HEK293 (cell line): ENCODE measurements at regions not wholly inside any gene's neighbourhood (a gene's known extent, or its start where the extent isn't known, plus 50 kb on each side); places are given as distances from the start of the nearest gene placed in this dataset.
A peak's percentile ranks its signal among the peaks of the same experiment; 100 is the strongest.

Source experiments
- CTCF ChIA-PET: fragments of 350-600 bp; formaldehyde crosslinking; extraction: SDS; loops from one replicate; lab custom pipeline; 2021; ENCODE audit warnings: antibody characterized with exemption; lab: Yijun Ruan, JAX
- POLR2A ChIA-PET: fragments of 300-600 bp; formaldehyde crosslinking; extraction: SDS; loops from one replicate; lab custom pipeline; 2020; ENCODE audit warnings: antibody characterized with exemption, inconsistent platforms; lab: Yijun Ruan, JAX
- H3K27ac ChIP-seq: fragments of 200-500 bp; sonication (Bioruptor generic); 2 replicates; pipeline ENCODE4 v1.5.1; 2014; ENCODE audit warnings: low read depth, low read length, control low read depth, inconsistent platforms; ENCODE audit errors: extremely low read depth
- H3K36me3 ChIP-seq, 2 experiments: fragments of 200-500 bp in 1 of 2; sonication (Bioruptor generic) in 1 of 2; 1 replicate in 1 of 2; 2 replicates in 1 of 2; pipeline ENCODE4 v1.5.1; 2014 to 2017; ENCODE audit warnings: inconsistent platforms in 2 of 2, low read length in 2 of 2; ENCODE audit not compliant: control insufficient read depth in 2 of 2, insufficient read depth in 1 of 2
- H3K4me1 ChIP-seq: fragments of 200-500 bp; sonication (Bioruptor generic); 2 replicates; pipeline ENCODE4 v1.5.1; 2014; ENCODE audit warnings: mild to moderate bottlenecking, low read length, inconsistent platforms; ENCODE audit not compliant: control insufficient read depth, insufficient read depth
- H3K4me3 ChIP-seq: 2 replicates; pipeline ENCODE4 v1.5.1; 2011; ENCODE audit warnings: low read depth, mild to moderate bottlenecking, control low read depth, low read length, moderate library complexity
- H3K9me3 ChIP-seq: fragments of 200-500 bp; sonication (Bioruptor generic); 2 replicates; pipeline ENCODE4 v1.5.1; 2014; ENCODE audit warnings: low read depth, low read length, inconsistent platforms; ENCODE audit not compliant: control insufficient read depth, insufficient read depth
- BCL11A ChIP-seq: fragments of 450-650 bp; formaldehyde crosslinking; IDR thresholded peaks from 2 replicates; pipeline ENCODE4 v1.5.1; 2016; ENCODE audit warnings: low read depth, missing biosample characterization, missing genetic modification characterization
- GLIS1 ChIP-seq: fragments of 450-650 bp; formaldehyde crosslinking; IDR thresholded peaks from 2 replicates; pipeline ENCODE4 v1.5.1; 2016; ENCODE audit warnings: missing biosample characterization, missing genetic modification characterization
- OSR2 ChIP-seq: fragments of 450-650 bp; formaldehyde crosslinking; IDR thresholded peaks from 2 replicates; pipeline ENCODE4 v1.5.1; 2016; ENCODE audit warnings: missing biosample characterization, missing genetic modification characterization
- TCF7L2 ChIP-seq: IDR thresholded peaks from 2 replicates; pipeline ENCODE4 v1.6.1; 2011; ENCODE audit warnings: low read depth, mild to moderate bottlenecking, inconsistent platforms, low read length, moderate library complexity, borderline replicate concordance
- ZBTB8A ChIP-seq: fragments of 450-650 bp; formaldehyde crosslinking; IDR thresholded peaks from 2 replicates; pipeline ENCODE4 v1.5.1; 2016; ENCODE audit warnings: missing biosample characterization, missing genetic modification characterization
- ZFHX2 ChIP-seq: fragments of 450-650 bp; formaldehyde crosslinking; conservative IDR thresholded peaks from 2 replicates; pipeline ENCODE4 v1.5.1; 2016; ENCODE audit warnings: missing biosample characterization, missing genetic modification characterization
- ZNF184 ChIP-seq: fragments of 450-650 bp; IDR thresholded peaks from 2 replicates; pipeline ENCODE4 v1.5.1; 2018; ENCODE audit warnings: missing biosample characterization, mild to moderate bottlenecking, missing genetic modification characterization
- ZNF2 ChIP-seq: fragments of 450-650 bp; formaldehyde crosslinking; IDR thresholded peaks from 2 replicates; pipeline ENCODE4 v1.5.1; 2016; ENCODE audit warnings: missing biosample characterization, missing genetic modification characterization
- ZNF202 ChIP-seq: fragments of 450-650 bp; formaldehyde crosslinking; IDR thresholded peaks from 2 replicates; pipeline ENCODE4 v1.5.1; 2016; ENCODE audit warnings: missing biosample characterization, missing genetic modification characterization, borderline replicate concordance
- ZNF23 ChIP-seq: fragments of 450-650 bp; formaldehyde crosslinking; IDR thresholded peaks from 2 replicates; pipeline ENCODE4 v1.5.1; 2016; ENCODE audit warnings: missing biosample characterization, missing genetic modification characterization, borderline replicate concordance
- ZNF239 ChIP-seq: fragments of 450-650 bp; formaldehyde crosslinking; IDR thresholded peaks from 2 replicates; pipeline ENCODE4 v1.5.1; 2016; ENCODE audit warnings: missing biosample characterization, missing genetic modification characterization
- ZNF274 ChIP-seq, 2 experiments: fragments of 200-500 bp in 1 of 2; fragments of 450-650 bp in 1 of 2; sonication (Bioruptor generic) in 1 of 2; formaldehyde crosslinking in 1 of 2; IDR thresholded peaks; 2 replicates each; pipeline versions ENCODE4 v1.5.1 to v1.6.1; 2014 to 2016; ENCODE audit warnings: borderline replicate concordance in 1 of 2, inconsistent platforms in 1 of 2, low read length in 1 of 2, missing biosample characterization in 1 of 2, missing genetic modification characterization in 1 of 2
- ZNF404 ChIP-seq: fragments of 450-650 bp; formaldehyde crosslinking; IDR thresholded peaks from 2 replicates; pipeline ENCODE4 v1.5.1; 2017; ENCODE audit warnings: missing biosample characterization, missing genetic modification characterization
- ZNF426 ChIP-seq: fragments of 450-650 bp; formaldehyde crosslinking; IDR thresholded peaks from 2 replicates; pipeline ENCODE4 v1.5.1; 2017; ENCODE audit warnings: missing biosample characterization, missing genetic modification characterization, mild to moderate bottlenecking, inconsistent platforms, moderate library complexity
- ZNF433 ChIP-seq: fragments of 450-650 bp; formaldehyde crosslinking; IDR thresholded peaks from 2 replicates; pipeline ENCODE4 v1.5.1; 2016; ENCODE audit warnings: missing biosample characterization, missing genetic modification characterization, low read depth
- ZNF510 ChIP-seq: fragments of 450-650 bp; formaldehyde crosslinking; IDR thresholded peaks from 2 replicates; pipeline ENCODE4 v1.5.1; 2018; ENCODE audit warnings: mild to moderate bottlenecking, missing genetic modification characterization, missing biosample characterization; ENCODE audit not compliant: insufficient replicate concordance
- ZNF514 ChIP-seq: fragments of 450-650 bp; formaldehyde crosslinking; IDR thresholded peaks from 2 replicates; pipeline ENCODE4 v1.5.1; 2016; ENCODE audit warnings: missing biosample characterization, missing genetic modification characterization
- ZNF837 ChIP-seq: fragments of 450-650 bp; formaldehyde crosslinking; IDR thresholded peaks from 2 replicates; pipeline ENCODE4 v1.5.1; 2016; ENCODE audit warnings: missing biosample characterization, missing genetic modification characterization
- ZSCAN23 ChIP-seq: fragments of 450-650 bp; formaldehyde crosslinking; IDR thresholded peaks from 2 replicates; pipeline ENCODE4 v1.5.1; 2016; ENCODE audit warnings: missing biosample characterization, missing genetic modification characterization
- TF ChIP-seq, protein P1 (sequence below): fragments of 450-650 bp; formaldehyde crosslinking; IDR thresholded peaks from 2 replicates; pipeline ENCODE4 v1.5.1; 2017; ENCODE audit warnings: missing biosample characterization, missing genetic modification characterization
- TF ChIP-seq, protein P2 (sequence below): fragments of 450-650 bp; formaldehyde crosslinking; IDR thresholded peaks from 2 replicates; pipeline ENCODE4 v1.5.1; 2016; ENCODE audit warnings: missing biosample characterization, missing genetic modification characterization
- TF ChIP-seq, protein P3 (sequence below): fragments of 450-650 bp; formaldehyde crosslinking; IDR thresholded peaks from 2 replicates; pipeline ENCODE4 v1.5.1; 2016; ENCODE audit warnings: missing biosample characterization, missing genetic modification characterization
- TF ChIP-seq, protein P4 (sequence below): fragments of 450-650 bp; formaldehyde crosslinking; IDR thresholded peaks from 2 replicates; pipeline ENCODE4 v1.5.1; 2016; ENCODE audit warnings: missing biosample characterization, missing genetic modification characterization
- TF ChIP-seq, protein P5 (sequence below): fragments of 450-650 bp; formaldehyde crosslinking; IDR thresholded peaks from 2 replicates; pipeline ENCODE4 v1.5.1; 2016; ENCODE audit warnings: missing biosample characterization, missing genetic modification characterization
- TF ChIP-seq, protein P6 (sequence below): fragments of 450-650 bp; formaldehyde crosslinking; IDR thresholded peaks from 2 replicates; pipeline ENCODE4 v1.5.1; 2016; ENCODE audit warnings: missing biosample characterization, missing genetic modification characterization

DNA sequence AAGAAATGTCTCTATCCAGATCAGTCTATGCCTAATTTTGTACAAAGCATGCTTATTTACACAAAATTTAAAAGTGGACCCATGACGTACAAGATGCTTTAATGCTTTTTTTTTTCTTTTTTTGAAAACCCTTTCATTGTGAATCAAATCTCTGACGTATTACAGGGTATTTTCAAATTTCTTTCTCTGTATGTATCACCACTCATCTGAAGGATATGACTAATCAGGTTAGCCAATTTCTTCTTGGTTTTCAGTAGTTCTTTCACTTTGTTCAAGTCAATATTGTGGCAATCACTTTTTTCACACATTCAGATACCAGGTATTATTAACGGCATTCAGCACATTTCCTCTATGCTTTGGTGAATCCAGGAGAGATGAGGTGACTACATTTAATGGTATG is 685.3 kb downstream of the TRHDE start (continued):
- no peak for TF ChIP-seq ZNF239 (tag by site-specific recombination)
- TF ChIP-seq ZNF837 (tag by site-specific recombination), result no peak
- no peak for TF ChIP-seq ZNF426 (tag by site-specific recombination)
- no peak for TF ChIP-seq ZFHX2 (tag by site-specific recombination)
- no peak for TF ChIP-seq ZNF274 (IDR thresholded peaks at IDR 0.05; ENCODE audit: low read length)
- TF ChIP-seq ZNF274 (tag by site-specific recombination; IDR thresholded peaks at IDR 0.05; ENCODE audit: borderline replicate concordance), result no peak
- TF ChIP-seq GLIS1 (tag by site-specific recombination), result no peak
- TF ChIP-seq OSR2 (tag by site-specific recombination), result no peak
- TF ChIP-seq, all 188 proteins: peak for 0

DNA sequence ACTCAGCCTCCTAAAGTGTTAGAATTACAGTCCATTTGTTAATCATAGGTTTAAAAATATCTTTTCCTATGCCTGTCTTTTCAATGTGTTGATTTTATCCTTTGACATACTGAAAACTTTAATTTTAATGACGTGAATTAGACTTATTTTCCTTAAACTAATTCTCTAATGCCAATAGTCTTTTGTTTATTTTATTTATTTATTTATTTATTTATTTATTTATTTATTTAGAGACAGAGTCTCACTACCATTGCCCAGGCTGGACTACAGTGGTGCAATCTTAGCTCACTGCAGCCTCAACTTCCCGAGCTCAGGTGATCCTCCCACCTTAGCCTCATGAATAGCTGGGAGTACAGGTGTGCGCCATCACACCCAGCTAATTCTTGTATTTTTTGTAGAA is 694.5 kb downstream of the TRHDE start:
- Histone ChIP-seq H3K4me1 (no peaks in the 10 kb centered on the region), H3K4me3 (no peak overlapping the region), H3K9me3 (no peaks in the 10 kb centered on the region), H3K36me3 (no peaks in the 10 kb centered on the region), H3K27ac (no peak overlapping the region)
- CTCF ChIA-PET, result no interaction called here
- POLR2A ChIA-PET, result no interaction called here
- TF ChIP-seq ZNF2 (tag by site-specific recombination) (no peak), ZNF23 (tag by site-specific recombination) (no peak), ZSCAN23 (no peak), ZNF184 (tag by site-specific recombination) (no peak), ZFHX2 (tag by site-specific recombination) (no peak), ZNF426 (tag by site-specific recombination) (peak; percentile 56), ZNF433 (tag by site-specific recombination) (0 out of 2 replicates have a peak, but pooled peaks have one; percentile 17), BCL11A (no peak), ZNF514 (tag by site-specific recombination) (no peak), ZNF510 (tag by site-specific recombination) (no peak), ZNF202 (tag by site-specific recombination) (0 out of 2 replicates have a peak, but pooled peaks have one; percentile 45), ZNF404 (tag by site-specific recombination) (no peak), TCF7L2 (no peak), ZBTB8A (tag by site-specific recombination) (peak; percentile 33; the same call in 1 of the 2 replicates)
- TF ChIP-seq, protein P1, sequence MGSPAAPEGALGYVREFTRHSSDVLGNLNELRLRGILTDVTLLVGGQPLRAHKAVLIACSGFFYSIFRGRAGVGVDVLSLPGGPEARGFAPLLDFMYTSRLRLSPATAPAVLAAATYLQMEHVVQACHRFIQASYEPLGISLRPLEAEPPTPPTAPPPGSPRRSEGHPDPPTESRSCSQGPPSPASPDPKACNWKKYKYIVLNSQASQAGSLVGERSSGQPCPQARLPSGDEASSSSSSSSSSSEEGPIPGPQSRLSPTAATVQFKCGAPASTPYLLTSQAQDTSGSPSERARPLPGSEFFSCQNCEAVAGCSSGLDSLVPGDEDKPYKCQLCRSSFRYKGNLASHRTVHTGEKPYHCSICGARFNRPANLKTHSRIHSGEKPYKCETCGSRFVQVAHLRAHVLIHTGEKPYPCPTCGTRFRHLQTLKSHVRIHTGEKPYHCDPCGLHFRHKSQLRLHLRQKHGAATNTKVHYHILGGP (tag by site-specific recombination), result no peak
- TF ChIP-seq, protein P2, sequence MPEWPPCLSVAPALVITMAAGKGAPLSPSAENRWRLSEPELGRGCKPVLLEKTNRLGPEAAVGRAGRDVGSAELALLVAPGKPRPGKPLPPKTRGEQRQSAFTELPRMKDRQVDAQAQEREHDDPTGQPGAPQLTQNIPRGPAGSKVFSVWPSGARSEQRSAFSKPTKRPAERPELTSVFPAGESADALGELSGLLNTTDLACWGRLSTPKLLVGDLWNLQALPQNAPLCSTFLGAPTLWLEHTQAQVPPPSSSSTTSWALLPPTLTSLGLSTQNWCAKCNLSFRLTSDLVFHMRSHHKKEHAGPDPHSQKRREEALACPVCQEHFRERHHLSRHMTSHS (tag by site-specific recombination), result no peak
- TF ChIP-seq, protein P3, sequence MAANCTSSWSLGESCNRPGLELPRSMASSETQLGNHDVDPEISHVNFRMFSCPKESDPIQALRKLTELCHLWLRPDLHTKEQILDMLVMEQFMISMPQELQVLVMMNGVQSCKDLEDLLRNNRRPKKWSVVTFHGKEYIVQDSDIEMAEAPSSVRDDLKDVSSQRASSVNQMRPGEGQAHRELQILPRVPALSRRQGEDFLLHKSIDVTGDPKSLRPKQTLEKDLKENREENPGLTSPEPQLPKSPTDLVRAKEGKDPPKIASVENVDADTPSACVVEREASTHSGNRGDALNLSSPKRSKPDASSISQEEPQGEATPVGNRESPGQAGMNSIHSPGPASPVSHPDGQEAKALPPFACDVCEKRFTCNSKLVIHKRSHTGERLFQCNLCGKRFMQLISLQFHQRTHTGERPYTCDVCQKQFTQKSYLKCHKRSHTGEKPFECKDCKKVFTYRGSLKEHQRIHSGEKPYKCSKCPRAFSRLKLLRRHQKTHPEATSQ (tag by site-specific recombination), result no peak
- TF ChIP-seq, protein P4, sequence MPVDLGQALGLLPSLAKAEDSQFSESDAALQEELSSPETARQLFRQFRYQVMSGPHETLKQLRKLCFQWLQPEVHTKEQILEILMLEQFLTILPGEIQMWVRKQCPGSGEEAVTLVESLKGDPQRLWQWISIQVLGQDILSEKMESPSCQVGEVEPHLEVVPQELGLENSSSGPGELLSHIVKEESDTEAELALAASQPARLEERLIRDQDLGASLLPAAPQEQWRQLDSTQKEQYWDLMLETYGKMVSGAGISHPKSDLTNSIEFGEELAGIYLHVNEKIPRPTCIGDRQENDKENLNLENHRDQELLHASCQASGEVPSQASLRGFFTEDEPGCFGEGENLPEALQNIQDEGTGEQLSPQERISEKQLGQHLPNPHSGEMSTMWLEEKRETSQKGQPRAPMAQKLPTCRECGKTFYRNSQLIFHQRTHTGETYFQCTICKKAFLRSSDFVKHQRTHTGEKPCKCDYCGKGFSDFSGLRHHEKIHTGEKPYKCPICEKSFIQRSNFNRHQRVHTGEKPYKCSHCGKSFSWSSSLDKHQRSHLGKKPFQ (tag by site-specific recombination), result no peak
- TF ChIP-seq, protein P5, sequence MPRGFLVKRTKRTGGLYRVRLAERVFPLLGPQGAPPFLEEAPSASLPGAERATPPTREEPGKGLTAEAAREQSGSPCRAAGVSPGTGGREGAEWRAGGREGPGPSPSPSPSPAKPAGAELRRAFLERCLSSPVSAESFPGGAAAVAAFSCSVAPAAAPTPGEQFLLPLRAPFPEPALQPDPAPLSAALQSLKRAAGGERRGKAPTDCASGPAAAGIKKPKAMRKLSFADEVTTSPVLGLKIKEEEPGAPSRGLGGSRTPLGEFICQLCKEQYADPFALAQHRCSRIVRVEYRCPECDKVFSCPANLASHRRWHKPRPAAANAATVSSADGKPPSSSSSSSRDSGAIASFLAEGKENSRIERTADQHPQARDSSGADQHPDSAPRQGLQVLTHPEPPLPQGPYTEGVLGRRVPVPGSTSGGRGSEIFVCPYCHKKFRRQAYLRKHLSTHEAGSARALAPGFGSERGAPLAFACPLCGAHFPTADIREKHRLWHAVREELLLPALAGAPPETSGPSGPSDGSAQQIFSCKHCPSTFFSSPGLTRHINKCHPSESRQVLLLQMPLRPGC (tag by site-specific recombination), result no peak
- TF ChIP-seq, protein P6, sequence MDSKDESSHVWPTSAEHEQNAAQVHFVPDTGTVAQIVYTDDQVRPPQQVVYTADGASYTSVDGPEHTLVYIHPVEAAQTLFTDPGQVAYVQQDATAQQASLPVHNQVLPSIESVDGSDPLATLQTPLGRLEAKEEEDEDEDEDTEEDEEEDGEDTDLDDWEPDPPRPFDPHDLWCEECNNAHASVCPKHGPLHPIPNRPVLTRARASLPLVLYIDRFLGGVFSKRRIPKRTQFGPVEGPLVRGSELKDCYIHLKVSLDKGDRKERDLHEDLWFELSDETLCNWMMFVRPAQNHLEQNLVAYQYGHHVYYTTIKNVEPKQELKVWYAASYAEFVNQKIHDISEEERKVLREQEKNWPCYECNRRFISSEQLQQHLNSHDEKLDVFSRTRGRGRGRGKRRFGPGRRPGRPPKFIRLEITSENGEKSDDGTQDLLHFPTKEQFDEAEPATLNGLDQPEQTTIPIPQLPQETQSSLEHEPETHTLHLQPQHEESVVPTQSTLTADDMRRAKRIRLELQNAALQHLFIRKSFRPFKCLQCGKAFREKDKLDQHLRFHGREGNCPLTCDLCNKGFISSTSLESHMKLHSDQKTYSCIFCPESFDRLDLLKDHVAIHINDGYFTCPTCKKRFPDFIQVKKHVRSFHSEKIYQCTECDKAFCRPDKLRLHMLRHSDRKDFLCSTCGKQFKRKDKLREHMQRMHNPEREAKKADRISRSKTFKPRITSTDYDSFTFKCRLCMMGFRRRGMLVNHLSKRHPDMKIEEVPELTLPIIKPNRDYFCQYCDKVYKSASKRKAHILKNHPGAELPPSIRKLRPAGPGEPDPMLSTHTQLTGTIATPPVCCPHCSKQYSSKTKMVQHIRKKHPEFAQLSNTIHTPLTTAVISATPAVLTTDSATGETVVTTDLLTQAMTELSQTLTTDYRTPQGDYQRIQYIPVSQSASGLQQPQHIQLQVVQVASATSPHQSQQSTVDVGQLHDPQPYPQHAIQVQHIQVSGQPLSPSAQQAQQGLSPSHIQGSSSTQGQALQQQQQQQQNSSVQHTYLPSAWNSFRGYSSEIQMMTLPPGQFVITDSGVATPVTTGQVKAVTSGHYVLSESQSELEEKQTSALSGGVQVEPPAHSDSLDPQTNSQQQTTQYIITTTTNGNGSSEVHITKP (tag by site-specific recombination), result no peak
